ENCODE measurements at regions not wholly inside any gene's neighbourhood (a gene's known extent, or its start where the extent isn't known, plus 50 kb on each side); places are given as distances from the start of the nearest gene placed in this dataset.
"Not testable (repeated sequence)": the region's sequence is repeated elsewhere in the genome, so short reads cannot be mapped to it uniquely, and the experiment has no call there.

- no peak for DNase-seq (ENCODE audit: low read depth)
These were observed 206.8 kb upstream of the ZNF217 start for GRCh38 chr20:53800418-53800817.

- no peak for DNase-seq (ENCODE audit: low read depth)
These were observed 203.4 kb upstream of the ZNF217 start for GRCh38 chr20:53797085-53797484.

- DNase-seq (ENCODE audit: low read depth), result no peak
These were observed 201.5 kb upstream of the ZNF217 start for GRCh38 chr20:53795170-53795569.

GRCh38 chr20:53794529-53795115 is 201.0 kb upstream of the ZNF217 start:
- DNase-seq (ENCODE audit: low read depth), result no peak

- DNase-seq (ENCODE audit: low read depth), result no peak
These were observed 200.2 kb upstream of the ZNF217 start for GRCh38 chr20:53793783-53794383.

GRCh38 chr20:53792946-53793536 is 199.4 kb upstream of the ZNF217 start:
- DNase-seq (ENCODE audit: low read depth), result no peak

- DNase-seq (ENCODE audit: low read depth), result no peak
These were observed 196.5 kb upstream of the ZNF217 start for GRCh38 chr20:53789989-53790675.

- no peak for DNase-seq (ENCODE audit: low read depth)
These were observed 194.8 kb upstream of the ZNF217 start for GRCh38 chr20:53788253-53789022.

- not testable (repeated sequence) for DNase-seq (ENCODE audit: low read depth)
These were observed 193.9 kb upstream of the ZNF217 start for GRCh38 chr20:53787491-53787931.

- DNase-seq (ENCODE audit: low read depth), result no peak
These were observed 193.0 kb upstream of the ZNF217 start for GRCh38 chr20:53786445-53787267.

GRCh38 chr20:53786071-53786444 is 192.4 kb upstream of the ZNF217 start:
- DNase-seq (ENCODE audit: low read depth), result no peak

GRCh38 chr20:53785320-53785719 is 191.7 kb upstream of the ZNF217 start:
- DNase-seq (ENCODE audit: low read depth), result no peak

GRCh38 chr20:53783768-53784167 is 190.1 kb upstream of the ZNF217 start:
- no peak for DNase-seq (ENCODE audit: low read depth)

- DNase-seq (ENCODE audit: low read depth), result no peak
These were observed 189.1 kb upstream of the ZNF217 start for GRCh38 chr20:53782612-53783246.

- no peak for DNase-seq (ENCODE audit: low read depth)
These were observed 186.2 kb upstream of the ZNF217 start for GRCh38 chr20:53779822-53780221.

- DNase-seq (ENCODE audit: low read depth), result no peak
These were observed 185.1 kb upstream of the ZNF217 start for GRCh38 chr20:53778736-53779135.

GRCh38 chr20:53778041-53778516 is 184.4 kb upstream of the ZNF217 start:
- no peak for DNase-seq (ENCODE audit: low read depth)

- DNase-seq (ENCODE audit: low read depth), result not testable (repeated sequence)
These were observed 183.8 kb upstream of the ZNF217 start for GRCh38 chr20:53777402-53777801.

- DNase-seq (ENCODE audit: low read depth), result no peak
These were observed 183.2 kb upstream of the ZNF217 start for GRCh38 chr20:53776858-53777257.

GRCh38 chr20:53774461-53775203 is 181.0 kb upstream of the ZNF217 start:
- peak; percentile 95 for DNase-seq (ENCODE audit: low read depth)

All from GM04504 (cell line).